ENCODE measurements at regions not wholly inside any gene's neighbourhood (a gene's known extent, or its start where the extent isn't known, plus 50 kb on each side); places are given as distances from the start of the nearest gene placed in this dataset.
"Not testable (repeated sequence)": the region's sequence is repeated elsewhere in the genome, so short reads cannot be mapped to it uniquely, and the experiment has no call there.

GRCh38 chr16:18201511-18201910, 135.0 kb downstream of the NPIPA8 start:
- H3K27ac ChIP-seq (ENCODE audit: low read depth, low read length); H3K9me3 ChIP-seq (ENCODE audit: insufficient read depth, low read depth, low read length); H3K4me3 ChIP-seq (ENCODE audit: low read length); H3K27me3 ChIP-seq (ENCODE audit: insufficient read depth, low read length); H3K36me3 ChIP-seq (ENCODE audit: insufficient read depth, low read length); H3K9ac ChIP-seq (ENCODE audit: low read depth, low read length); H3K4me1 ChIP-seq (ENCODE audit: insufficient read depth, low read length): not testable (repeated sequence)
- WGBS, result 100% methylated on average over 1 of the region's 3 CpGs

GRCh38 chr16:18192389-18192788, 144.1 kb downstream of the NPIPA8 start:
- not testable (repeated sequence) for H3K9me3 ChIP-seq (ENCODE audit: insufficient read depth, low read depth, low read length); H3K4me3 ChIP-seq (ENCODE audit: low read length); H3K4me1 ChIP-seq (ENCODE audit: insufficient read depth, low read length); H3K9ac ChIP-seq (ENCODE audit: low read depth, low read length); H3K36me3 ChIP-seq (ENCODE audit: insufficient read depth, low read length); H3K27ac ChIP-seq (ENCODE audit: low read depth, low read length); H3K27me3 ChIP-seq (ENCODE audit: insufficient read depth, low read length)
- 86% methylated on average over 1 of the region's 2 CpGs for WGBS

- WGBS, result no CpG with 5 or more reads among the region's 8 CpGs
Observed at GRCh38 chr16:18190179-18190578, 146.4 kb downstream of the NPIPA8 start.

GRCh38 chr16:18184755-18185154, 151.8 kb downstream of the NPIPA8 start:
- H3K27ac ChIP-seq (ENCODE audit: low read depth, low read length); H3K36me3 ChIP-seq (ENCODE audit: insufficient read depth, low read length); H3K4me1 ChIP-seq (ENCODE audit: insufficient read depth, low read length); H3K9ac ChIP-seq (ENCODE audit: low read depth, low read length); H3K27me3 ChIP-seq (ENCODE audit: insufficient read depth, low read length); H3K4me3 ChIP-seq (ENCODE audit: low read length); H3K9me3 ChIP-seq (ENCODE audit: insufficient read depth, low read depth, low read length): not testable (repeated sequence)
- 93% methylated on average over 3 of the region's 15 CpGs for WGBS

More at GRCh38 chr16:18190179-18190578, 146.4 kb downstream of the NPIPA8 start:
- H3K27me3 ChIP-seq (ENCODE audit: insufficient read depth, low read length); H3K36me3 ChIP-seq (ENCODE audit: insufficient read depth, low read length); H3K4me1 ChIP-seq (ENCODE audit: insufficient read depth, low read length); H3K9me3 ChIP-seq (ENCODE audit: insufficient read depth, low read depth, low read length); H3K4me3 ChIP-seq (ENCODE audit: low read length); H3K9ac ChIP-seq (ENCODE audit: low read depth, low read length); H3K27ac ChIP-seq (ENCODE audit: low read depth, low read length): not testable (repeated sequence)

GRCh38 chr16:18181028-18181427, 155.5 kb downstream of the NPIPA8 start:
- WGBS, result 90% methylated on average over 2 of the region's 6 CpGs
- not testable (repeated sequence) for H3K36me3 ChIP-seq (ENCODE audit: insufficient read depth, low read length); H3K9me3 ChIP-seq (ENCODE audit: insufficient read depth, low read depth, low read length); H3K27me3 ChIP-seq (ENCODE audit: insufficient read depth, low read length); H3K4me1 ChIP-seq (ENCODE audit: insufficient read depth, low read length); H3K9ac ChIP-seq (ENCODE audit: low read depth, low read length); H3K4me3 ChIP-seq (ENCODE audit: low read length); H3K27ac ChIP-seq (ENCODE audit: low read depth, low read length)

- not testable (repeated sequence) for H3K9me3 ChIP-seq (ENCODE audit: insufficient read depth, low read depth, low read length); H3K27me3 ChIP-seq (ENCODE audit: insufficient read depth, low read length); H3K4me3 ChIP-seq (ENCODE audit: low read length); H3K9ac ChIP-seq (ENCODE audit: low read depth, low read length); H3K4me1 ChIP-seq (ENCODE audit: insufficient read depth, low read length); H3K27ac ChIP-seq (ENCODE audit: low read depth, low read length); H3K36me3 ChIP-seq (ENCODE audit: insufficient read depth, low read length)
- WGBS, result 84% methylated on average over 1 of the region's 2 CpGs
Observed at GRCh38 chr16:18173945-18174497, 162.5 kb downstream of the NPIPA8 start.

GRCh38 chr16:18162293-18162692, 174.2 kb downstream of the NPIPA8 start:
- not testable (repeated sequence) for H3K9me3 ChIP-seq (ENCODE audit: insufficient read depth, low read depth, low read length); H3K27me3 ChIP-seq (ENCODE audit: insufficient read depth, low read length); H3K9ac ChIP-seq (ENCODE audit: low read depth, low read length); H3K36me3 ChIP-seq (ENCODE audit: insufficient read depth, low read length); H3K27ac ChIP-seq (ENCODE audit: low read depth, low read length); H3K4me1 ChIP-seq (ENCODE audit: insufficient read depth, low read length); H3K4me3 ChIP-seq (ENCODE audit: low read length)
- WGBS, result 80% methylated on average over 1 of the region's 3 CpGs

GRCh38 chr16:18161224-18161623, 175.3 kb downstream of the NPIPA8 start:
- not testable (repeated sequence) for H3K9me3 ChIP-seq (ENCODE audit: insufficient read depth, low read depth, low read length); H3K36me3 ChIP-seq (ENCODE audit: insufficient read depth, low read length); H3K4me3 ChIP-seq (ENCODE audit: low read length); H3K9ac ChIP-seq (ENCODE audit: low read depth, low read length); H3K4me1 ChIP-seq (ENCODE audit: insufficient read depth, low read length); H3K27ac ChIP-seq (ENCODE audit: low read depth, low read length); H3K27me3 ChIP-seq (ENCODE audit: insufficient read depth, low read length)
- 94% methylated on average over 3 of the region's 4 CpGs for WGBS

- WGBS, result no CpG with 5 or more reads among the region's 1 CpG
- H3K27me3 ChIP-seq (ENCODE audit: insufficient read depth, low read length); H3K36me3 ChIP-seq (ENCODE audit: insufficient read depth, low read length); H3K9ac ChIP-seq (ENCODE audit: low read depth, low read length); H3K4me3 ChIP-seq (ENCODE audit: low read length); H3K9me3 ChIP-seq (ENCODE audit: insufficient read depth, low read depth, low read length); H3K4me1 ChIP-seq (ENCODE audit: insufficient read depth, low read length); H3K27ac ChIP-seq (ENCODE audit: low read depth, low read length): not testable (repeated sequence)
Observed at GRCh38 chr16:18159185-18159584, 177.4 kb downstream of the NPIPA8 start.

- H3K27ac ChIP-seq (ENCODE audit: low read depth, low read length); H3K4me1 ChIP-seq (ENCODE audit: insufficient read depth, low read length); H3K9ac ChIP-seq (ENCODE audit: low read depth, low read length); H3K9me3 ChIP-seq (ENCODE audit: insufficient read depth, low read depth, low read length); H3K36me3 ChIP-seq (ENCODE audit: insufficient read depth, low read length); H3K27me3 ChIP-seq (ENCODE audit: insufficient read depth, low read length); H3K4me3 ChIP-seq (ENCODE audit: low read length): not testable (repeated sequence)
- WGBS, result no CpG with 5 or more reads among the region's 1 CpG
Observed at GRCh38 chr16:18157854-18158253, 178.7 kb downstream of the NPIPA8 start.

- not testable (repeated sequence) for H3K4me3 ChIP-seq (ENCODE audit: low read length); H3K27ac ChIP-seq (ENCODE audit: low read depth, low read length); H3K9ac ChIP-seq (ENCODE audit: low read depth, low read length); H3K9me3 ChIP-seq (ENCODE audit: insufficient read depth, low read depth, low read length); H3K27me3 ChIP-seq (ENCODE audit: insufficient read depth, low read length); H3K4me1 ChIP-seq (ENCODE audit: insufficient read depth, low read length); H3K36me3 ChIP-seq (ENCODE audit: insufficient read depth, low read length)
- 82% methylated on average over 5 of the region's 6 CpGs for WGBS
Observed at GRCh38 chr16:18152832-18153231, 183.7 kb downstream of the NPIPA8 start.

- not testable (repeated sequence) for H3K4me3 ChIP-seq (ENCODE audit: low read length); H3K27me3 ChIP-seq (ENCODE audit: insufficient read depth, low read length); H3K9ac ChIP-seq (ENCODE audit: low read depth, low read length); H3K9me3 ChIP-seq (ENCODE audit: insufficient read depth, low read depth, low read length); H3K27ac ChIP-seq (ENCODE audit: low read depth, low read length); H3K4me1 ChIP-seq (ENCODE audit: insufficient read depth, low read length); H3K36me3 ChIP-seq (ENCODE audit: insufficient read depth, low read length)
- no CpG with 5 or more reads among the region's 5 CpGs for WGBS
Observed at GRCh38 chr16:18148132-18148531, 188.4 kb downstream of the NPIPA8 start.
